Endothelial cell of umbilical vein (primary cell): ENCODE measurements at regions not wholly inside any gene's neighbourhood (a gene's known extent, or its start where the extent isn't known, plus 50 kb on each side); places are given as distances from the start of the nearest gene placed in this dataset.

Source experiments
- BruUV-seq: library from RNA; stranded (reverse); fragments of 400-500 nt; replicated peaks from 2 replicates; lab custom pipeline; 2021; lab: Mats Ljungman, UMichigan
- CTCF ChIA-PET: fragments of 300-600, 350-600 bp; sonication (Branson Sonifier 250); formaldehyde crosslinking; loops from one replicate; lab custom pipeline; 2021; ENCODE audit warnings: antibody characterized with exemption, inconsistent platforms; lab: Charles Lee
- POLR2A ChIA-PET: fragments of 300-600, 350-600 bp; sonication (Branson Sonifier 250); formaldehyde crosslinking; loops from one replicate; lab custom pipeline; 2021; ENCODE audit warnings: antibody characterized with exemption, inconsistent platforms; lab: Charles Lee
- DNase-seq: peaks from one replicate; pipeline ENCODE4 v3.0.0-alpha.2; 2011; ENCODE audit warnings: low read depth, low spot score
- FAIRE-seq: peaks from 2 replicates; lab custom pipeline; 2011; peaks lifted over from hg19 to GRCh38; lab: Jason Lieb, UNC
- H2AFZ ChIP-seq: 2 replicates; pipeline ENCODE4 v1.6.0; 2012; ENCODE audit warnings: low read depth, low read length, control low read depth, inconsistent platforms
- H3K27ac ChIP-seq: 2 replicates; pipeline ENCODE4 v1.5.1; 2011; ENCODE audit warnings: low read depth, mild to moderate bottlenecking, control low read depth, low read length, moderate library complexity; ENCODE audit not compliant: insufficient read depth
- H3K27me3 ChIP-seq, 2 experiments: 2 replicates each; pipeline versions ENCODE4 v1.6.0 to v1.6.1; 2011; ENCODE audit warnings: low read length in 2 of 2, mixed read lengths in 1 of 2; ENCODE audit not compliant: control insufficient read depth in 2 of 2, insufficient read depth in 2 of 2
- H3K36me3 ChIP-seq, 2 experiments: 2 replicates in 1 of 2; 3 replicates in 1 of 2; pipeline ENCODE4 v1.5.1; 2011; ENCODE audit warnings: low read length in 2 of 2, mild to moderate bottlenecking in 1 of 2, moderate library complexity in 1 of 2; ENCODE audit not compliant: control insufficient read depth in 2 of 2, insufficient read depth in 2 of 2; ENCODE audit errors: extremely low read depth in 1 of 2
- H3K4me1 ChIP-seq: 3 replicates; pipeline ENCODE4 v1.5.1; 2011; ENCODE audit warnings: mild to moderate bottlenecking, low read length; ENCODE audit not compliant: control insufficient read depth, insufficient read depth; ENCODE audit errors: extremely low read depth
- H3K4me2 ChIP-seq: 2 replicates; pipeline ENCODE4 v1.6.1; 2011; ENCODE audit warnings: low read length, control low read depth, mixed read lengths; ENCODE audit not compliant: insufficient read depth
- H3K4me3 ChIP-seq, 3 experiments: fragments of 200-600 bp in 1 of 3; sonication (generic), shearing (Covaris generic) in 1 of 3; replicated peaks in 1 of 3; 2 replicates each; pipeline ENCODE4 v1.5.1; 2011 to 2016; ENCODE audit warnings: control low read depth in 3 of 3, low read length in 3 of 3, mild to moderate bottlenecking in 2 of 3, inconsistent platforms in 1 of 3, low read depth in 1 of 3, moderate library complexity in 1 of 3; ENCODE audit not compliant: insufficient read depth in 1 of 3
- H3K79me2 ChIP-seq: 2 replicates; pipeline ENCODE4 v1.6.0; 2012; ENCODE audit warnings: low read length, inconsistent platforms; ENCODE audit not compliant: control insufficient read depth, insufficient read depth
- H3K9ac ChIP-seq: replicated peaks from 2 replicates; pipeline ENCODE3; 2011; ENCODE audit warnings: low read length, control low read depth; ENCODE audit not compliant: insufficient read depth; ENCODE audit errors: extremely low read depth
- H3K9me1 ChIP-seq: replicated peaks from 3 replicates; pipeline ENCODE4 v1.6.0; 2011; ENCODE audit warnings: mild to moderate bottlenecking, low read length; ENCODE audit not compliant: control insufficient read depth, insufficient read depth; ENCODE audit errors: extremely low read depth
- H3K9me3 ChIP-seq: replicated peaks from 2 replicates; pipeline ENCODE4 v1.5.1; 2012; ENCODE audit warnings: low read length, inconsistent platforms; ENCODE audit not compliant: control insufficient read depth, insufficient read depth
- H4K20me1 ChIP-seq: replicated peaks from 2 replicates; pipeline ENCODE3; 2011; ENCODE audit warnings: mild to moderate bottlenecking, low read length; ENCODE audit not compliant: control insufficient read depth, insufficient read depth; ENCODE audit errors: extremely low read depth
- CTCF ChIP-seq, 2 donors: IDR thresholded peaks; 1 replicate in 1 of 2; 2 replicates in 1 of 2; pipeline ENCODE4 v1.5.1; 2011; ENCODE audit warnings: low read length in 2 of 2, mild to moderate bottlenecking in 2 of 2, moderate library complexity in 2 of 2, control low read depth in 1 of 2, inconsistent platforms in 1 of 2, low read depth in 1 of 2; ENCODE audit not compliant: insufficient read depth in 1 of 2; ENCODE audit errors: extremely low read depth in 1 of 2
- EZH2 ChIP-seq: IDR thresholded peaks from 2 replicates; pipeline ENCODE4 v1.6.1; 2012; ENCODE audit warnings: borderline replicate concordance, low read depth, mild to moderate bottlenecking, moderate library complexity, low read length, inconsistent platforms; ENCODE audit not compliant: severe bottlenecking
- FOS ChIP-seq: IDR thresholded peaks from 2 replicates; pipeline ENCODE4 v1.6.1; 2011; ENCODE audit warnings: mild to moderate bottlenecking, low read length, moderate library complexity, borderline replicate concordance; ENCODE audit not compliant: insufficient read depth
- GATA2 ChIP-seq: IDR thresholded peaks from 2 replicates; pipeline ENCODE4 v1.7.0; 2011; ENCODE audit warnings: low read depth, mild to moderate bottlenecking, moderate library complexity, mixed read lengths, low read length; ENCODE audit not compliant: insufficient read length, insufficient read depth
- JUN ChIP-seq: IDR thresholded peaks from 2 replicates; pipeline ENCODE4 v1.6.1; 2011; ENCODE audit warnings: borderline replicate concordance, low read depth; ENCODE audit not compliant: insufficient read length, insufficient read depth
- MAX ChIP-seq: IDR thresholded peaks from 2 replicates; pipeline ENCODE4 v1.6.1; 2011; ENCODE audit not compliant: insufficient read depth, insufficient read length
- MYC ChIP-seq: IDR thresholded peaks from one replicate; pipeline ENCODE4 v1.6.1; 2011; ENCODE audit warnings: mild to moderate bottlenecking, low read depth, low read length
- POLR2A ChIP-seq: IDR thresholded peaks from 2 replicates; pipeline ENCODE4 v1.6.1; 2012; ENCODE audit warnings: low read depth, mild to moderate bottlenecking, control low read depth, low read length
- POLR2AphosphoS5 ChIP-seq: IDR thresholded peaks from 2 replicates; pipeline ENCODE4 v1.6.1; 2012; ENCODE audit warnings: low read depth, mild to moderate bottlenecking, control low read depth, low read length, moderate library complexity; ENCODE audit not compliant: insufficient read depth
- dilution Hi-C: fragments of 300-500 bp; cut with MboI; formaldehyde crosslinking; loops from one replicate; pipeline ENCODE4 v1.15.0; 2019; ENCODE audit warnings: low sequenced_read_pairs; ENCODE audit not compliant: extremely low pct_ligation_motif_present
- intact Hi-C: fragments of 100-400 bp; cut with micrococcal nuclease; formaldehyde crosslinking; loops from one replicate; pipeline ENCODE4 v1.10.0; 2022

GRCh38 chr7:32223071-32223650, 153.0 kb upstream of the PDE1C start:
- Histone ChIP-seq H3K9ac (no peak overlapping the region), H3K36me3 (no peaks in the 10 kb centered on the region), H3K79me2 (no peaks in the 10 kb centered on the region), H3K4me1 (no peaks in the 10 kb centered on the region), H3K27me3 (no peaks in the 10 kb centered on the region), H3K4me2 (no peak overlapping the region), H3K27ac (no peak overlapping the region), H4K20me1 (no peaks in the 10 kb centered on the region), H3K4me3 (no peak overlapping the region), H3K9me1 (no peaks in the 10 kb centered on the region), H3K9me3 (no peaks in the 10 kb centered on the region), H2AFZ (no peak overlapping the region)
- DNase-seq (no peak), FAIRE-seq (no peak)
- BruUV-seq = no TSS peak
- TF ChIP-seq CTCF (IDR thresholded peaks at IDR 0.05; ENCODE audit: extremely low read depth in 1 of 2, insufficient read depth in 1 of 2, low read depth in 1 of 2, low read length in 2 of 2) = no peak
- no peak for TF ChIP-seq FOS
- no peak for TF ChIP-seq JUN
- no peak for TF ChIP-seq EZH2
- TF ChIP-seq POLR2AphosphoS5 = no peak
- TF ChIP-seq MAX = no peak
- no peak for TF ChIP-seq GATA2
- no peak for TF ChIP-seq POLR2A
- TF ChIP-seq MYC = no peak
- intact Hi-C loops (no loop called here), dilution Hi-C loops (no loop called here)
- CTCF ChIA-PET = interaction anchor here (3.6 kb wide), 1 partner anchor 12 kb away, joined by 23 read pairs; no protein-coding TSS in a partner anchor
- POLR2A ChIA-PET = no interaction called here
